ENCODE measurements at regions not wholly inside any gene's neighbourhood (a gene's known extent, or its start where the extent isn't known, plus 50 kb on each side); places are given as distances from the start of the nearest gene placed in this dataset.

GRCh38 chr2:216306868-216307267 lies 65.4 kb downstream of the MARCHF4 start:
- TF ChIP-seq EP300 (IDR thresholded peaks at IDR 0.05) (no peak), CTCF (IDR thresholded peaks at IDR 0.05) (no peak), USF2 (IDR thresholded peaks at IDR 0.05) (no peak), HDAC2 (IDR thresholded peaks at IDR 0.05) (no peak)
